T-cell (primary cell): ENCODE measurements at regions not wholly inside any gene's neighbourhood (a gene's known extent, or its start where the extent isn't known, plus 50 kb on each side); places are given as distances from the start of the nearest gene placed in this dataset.

Experiments used
- ATAC-seq, 4 experiments: fragments of 200-7000 bp in 3 of 4; fragments of 150-1000 bp in 1 of 4; cut with Tn5 transposase; replicated peaks in 1 of 4; 1 replicate in 3 of 4; 2 replicates in 1 of 4; pipeline ENCODE4 v1.10.0; 2021; ENCODE audit warnings: moderate library complexity in 3 of 4, mild to moderate bottlenecking in 2 of 4, moderate number of reproducible peaks in 1 of 4
- CTCF ChIA-PET, 2 donors: fragments of 300-600 bp; sonication (Branson Sonifier 250); formaldehyde crosslinking; loops; one replicate each; lab custom pipeline; 2022; ENCODE audit warnings: antibody characterized with exemption in 2 of 2; lab: Charles Lee
- POLR2A ChIA-PET, 2 donors: fragments of 300-600 bp; sonication (Branson Sonifier 250); formaldehyde crosslinking; loops; one replicate each; lab custom pipeline; 2022; ENCODE audit warnings: antibody characterized with exemption in 2 of 2; lab: Charles Lee
- DNase-seq, 35 experiments: peaks; one replicate each; pipeline versions ENCODE4 v3.0.0 to v3.0.0-alpha.2; 2013 to 2023
- H3K27ac ChIP-seq: one replicate; pipeline ENCODE4 v1.5.1; 2013; ENCODE audit warnings: low read length
- H3K27me3 ChIP-seq, 2 experiments: replicated peaks in 1 of 2; 1 replicate in 1 of 2; 2 replicates in 1 of 2; pipeline versions ENCODE4 v1.6.1 to v1.7.0; 2013; ENCODE audit warnings: low read length in 1 of 2, mixed read lengths in 1 of 2; ENCODE audit not compliant: control insufficient read depth in 2 of 2, insufficient read depth in 2 of 2; ENCODE audit errors: extremely low read depth in 1 of 2
- H3K36me3 ChIP-seq, 2 donors: 1 replicate in 1 of 2; 2 replicates in 1 of 2; pipeline versions ENCODE4 v1.6.1 to v1.7.0; 2013; ENCODE audit warnings: low read length in 1 of 2; ENCODE audit not compliant: control insufficient read depth in 2 of 2, insufficient read depth in 1 of 2; ENCODE audit errors: extremely low read depth in 1 of 2
- H3K4me1 ChIP-seq, 2 experiments: 1 replicate in 1 of 2; 2 replicates in 1 of 2; pipeline versions ENCODE4 v1.6.1 to v1.7.0; 2013; ENCODE audit warnings: low read length in 2 of 2, mixed read lengths in 1 of 2; ENCODE audit not compliant: insufficient read depth in 2 of 2, control insufficient read depth in 1 of 2; ENCODE audit errors: extremely low read depth in 1 of 2
- H3K4me3 ChIP-seq, 2 donors: 1 replicate in 1 of 2; 2 replicates in 1 of 2; pipeline versions ENCODE4 v1.5.1 to v1.7.0; 2013; ENCODE audit warnings: mild to moderate bottlenecking in 2 of 2, low read length in 1 of 2, moderate library complexity in 1 of 2; ENCODE audit not compliant: control insufficient read depth in 1 of 2; ENCODE audit errors: extremely low read depth in 1 of 2
- H3K9me3 ChIP-seq: 2 replicates; pipeline ENCODE4 v1.7.0; 2013
- H3K27ac Mint-ChIP-seq, 2 donors: one replicate each; pipeline ENCODE4 v1.8.0; 2020 to 2021; ENCODE audit warnings: mild to moderate bottlenecking in 2 of 2, mixed read lengths in 2 of 2
- H3K27me3 Mint-ChIP-seq, 2 donors: one replicate each; pipeline ENCODE4 v1.8.0; 2021 to 2022; ENCODE audit warnings: mixed read lengths in 2 of 2
- H3K36me3 Mint-ChIP-seq: one replicate; pipeline ENCODE4 v1.8.0; 2021; ENCODE audit warnings: mixed read lengths
- H3K4me1 Mint-ChIP-seq, 3 donors: one replicate each; pipeline ENCODE4 v1.8.0; 2020 to 2022; ENCODE audit warnings: mixed read lengths in 3 of 3, mild to moderate bottlenecking in 1 of 3
- H3K4me3 Mint-ChIP-seq, 3 donors: one replicate each; pipeline ENCODE4 v1.8.0; 2020 to 2022; ENCODE audit warnings: mild to moderate bottlenecking in 3 of 3, mixed read lengths in 3 of 3, moderate library complexity in 3 of 3
- H3K9me3 Mint-ChIP-seq, 3 donors: one replicate each; pipeline ENCODE4 v1.8.0; 2020 to 2022; ENCODE audit warnings: mixed read lengths in 3 of 3
- WGBS: methylation state at CpG from one replicate; pipeline ENCODE4 v1.1.5; 2013; ENCODE audit warnings: missing lambda C conversion rate; ENCODE audit not compliant: insufficient coverage; 5-methylcytosine and 5-hydroxymethylcytosine counted together

- Mint-ChIP-seq H3K36me3 (no peaks in the 10 kb centered on the region), H3K4me1 (no peaks in the 10 kb centered on the region), H3K4me3 (no peak overlapping the region), H3K27ac (no peak overlapping the region), H3K27me3 (no peaks in the 10 kb centered on the region), H3K9me3 (peaks cover 6 to 17% (median 17%) of the 10 kb centered on the region in 3 donors)
- Histone ChIP-seq H3K4me1 (no peaks in the 10 kb centered on the region), H3K27me3 (no peaks in the 10 kb centered on the region), H3K36me3 (no peaks in the 10 kb centered on the region), H3K9me3 (no peaks in the 10 kb centered on the region), H3K27ac (no peak overlapping the region), H3K4me3 (no peak overlapping the region)
- 92% methylated on average over 4 of the region's 4 CpGs for WGBS
- no peak for DNase-seq
- POLR2A ChIA-PET: no interaction called here
- no peak for ATAC-seq
- CTCF ChIA-PET: no interaction called here
These were observed 649.3 kb upstream of the SOX11 start for GRCh38 chr2:5042666-5043440.

- no peak overlapping the region for H3K27ac Mint-ChIP-seq
- H3K9me3 Mint-ChIP-seq: peaks cover 8 to 23% (median 22%) of the 10 kb centered on the region in 3 donors
- ChIA-PET POLR2A (no interaction called here), CTCF (no interaction called here)
- H3K27me3 Mint-ChIP-seq: no peaks in the 10 kb centered on the region
- Histone ChIP-seq H3K36me3 (no peaks in the 10 kb centered on the region), H3K4me3 (no peak overlapping the region), H3K27me3 (no peaks in the 10 kb centered on the region), H3K4me1 (no peaks in the 10 kb centered on the region), H3K27ac (no peak overlapping the region), H3K9me3 (no peaks in the 10 kb centered on the region)
- no peaks in the 10 kb centered on the region for H3K36me3 Mint-ChIP-seq
- ATAC-seq: no peak
- no CpG with 5 or more reads among the region's 2 CpGs for WGBS
- DNase-seq: no peak
- H3K4me3 Mint-ChIP-seq: no peak overlapping the region
- H3K4me1 Mint-ChIP-seq: no peaks in the 10 kb centered on the region
These were observed 640.9 kb upstream of the SOX11 start for GRCh38 chr2:5051300-5051699.

- 85% methylated on average over 6 of the region's 7 CpGs for WGBS
- Mint-ChIP-seq H3K27ac (no peak overlapping the region), H3K36me3 (no peaks in the 10 kb centered on the region), H3K9me3 (peaks cover 11 to 12% (median 12%) of the 10 kb centered on the region in 3 donors), H3K27me3 (no peaks in the 10 kb centered on the region), H3K4me1 (no peaks in the 10 kb centered on the region), H3K4me3 (no peak overlapping the region)
- Histone ChIP-seq H3K27me3 (no peaks in the 10 kb centered on the region), H3K36me3 (no peaks in the 10 kb centered on the region), H3K4me3 (no peak overlapping the region), H3K4me1 (no peaks in the 10 kb centered on the region), H3K27ac (no peak overlapping the region), H3K9me3 (no peaks in the 10 kb centered on the region)
- POLR2A ChIA-PET: no interaction called here
- DNase-seq (no peak), ATAC-seq (no peak)
- CTCF ChIA-PET: no interaction called here
These were observed 639.3 kb upstream of the SOX11 start for GRCh38 chr2:5052905-5053304.

- no peak for ATAC-seq
- H3K9me3 ChIP-seq: no peaks in the 10 kb centered on the region
- no peaks in the 10 kb centered on the region for H3K27me3 ChIP-seq
- no peaks in the 10 kb centered on the region for H3K36me3 ChIP-seq
- no peak overlapping the region for H3K4me3 ChIP-seq
- H3K4me3 Mint-ChIP-seq: no peak overlapping the region
- peaks cover 0 to 1% of the 10 kb centered on the region in 2 donors for H3K27me3 Mint-ChIP-seq
- H3K27ac ChIP-seq: no peak overlapping the region
- H3K9me3 Mint-ChIP-seq: peaks cover 7 to 28% (median 23%) of the 10 kb centered on the region in 3 donors
- POLR2A ChIA-PET: no interaction called here
- H3K4me1 Mint-ChIP-seq: no peaks in the 10 kb centered on the region
- no peaks in the 10 kb centered on the region for H3K4me1 ChIP-seq
- WGBS: no CpG with 5 or more reads among the region's 6 CpGs
- H3K36me3 Mint-ChIP-seq: no peaks in the 10 kb centered on the region
- DNase-seq: no peak
- CTCF ChIA-PET: no interaction called here
- H3K27ac Mint-ChIP-seq: no peak overlapping the region
These were observed 634.3 kb upstream of the SOX11 start for GRCh38 chr2:5057891-5058351.

- H3K27ac ChIP-seq: no peak overlapping the region
- H3K9me3 ChIP-seq: no peaks in the 10 kb centered on the region
- H3K27me3 ChIP-seq: no peaks in the 10 kb centered on the region
- ChIA-PET POLR2A (interaction anchor here in 1 of 2 donors (0.6 kb wide), 1 partner anchor 1642 kb away, joined by 3 read pairs; no protein-coding TSS in a partner anchor), CTCF (no interaction called here)
- H3K36me3 Mint-ChIP-seq: no peaks in the 10 kb centered on the region
- H3K4me1 Mint-ChIP-seq: no peaks in the 10 kb centered on the region
- WGBS: 80% methylated on average over 1 of the region's 1 CpG
- H3K27me3 Mint-ChIP-seq: peaks cover 0 to 1% of the 10 kb centered on the region in 2 donors
- no peak overlapping the region for H3K4me3 ChIP-seq
- ATAC-seq: no peak
- DNase-seq: no peak
- no peaks in the 10 kb centered on the region for H3K4me1 ChIP-seq
- H3K27ac Mint-ChIP-seq: no peak overlapping the region
- H3K4me3 Mint-ChIP-seq: no peak overlapping the region
- peaks cover 8 to 43% (median 22%) of the 10 kb centered on the region in 3 donors for H3K9me3 Mint-ChIP-seq
- no peaks in the 10 kb centered on the region for H3K36me3 ChIP-seq
These were observed 631.2 kb upstream of the SOX11 start for GRCh38 chr2:5060956-5061355.

GRCh38 chr2:5064687-5065086 lies 627.5 kb upstream of the SOX11 start:
- POLR2A ChIA-PET: no interaction called here
- WGBS: 0% methylated on average over 1 of the region's 5 CpGs
- no peak for ATAC-seq

More at GRCh38 chr2:5064687-5065086, 627.5 kb upstream of the SOX11 start:
- no peaks in the 10 kb centered on the region for H3K27me3 ChIP-seq
- no peaks in the 10 kb centered on the region for H3K4me1 ChIP-seq
- no peak overlapping the region for H3K4me3 ChIP-seq
- no peak overlapping the region for H3K27ac ChIP-seq
- Mint-ChIP-seq H3K27ac (no peak overlapping the region), H3K36me3 (no peaks in the 10 kb centered on the region), H3K27me3 (peaks cover 0 to 1% of the 10 kb centered on the region in 2 donors), H3K4me1 (no peaks in the 10 kb centered on the region), H3K4me3 (no peak overlapping the region), H3K9me3 (peaks cover 10 to 26% (median 14%) of the 10 kb centered on the region in 3 donors)
- no peaks in the 10 kb centered on the region for H3K36me3 ChIP-seq
- DNase-seq: no peak
- CTCF ChIA-PET: no interaction called here
- no peaks in the 10 kb centered on the region for H3K9me3 ChIP-seq
